Renal cortex interstitium (tissue), 11 donors: ENCODE measurements at regions not wholly inside any gene's neighbourhood (a gene's known extent, or its start where the extent isn't known, plus 50 kb on each side); places are given as distances from the start of the nearest gene placed in this dataset.

ENCODE experiments used
- DNase-seq, 11 donors: peaks; one replicate each; pipeline ENCODE4 v3.0.0-alpha.2; 2013; ENCODE audit warnings: low read depth in 9 of 11, low spot score in 4 of 11; ENCODE audit errors: extremely low read depth in 1 of 11

GRCh38 chr9:134553061-134553891 is 88.3 kb upstream of the COL5A1 start:
- DNase-seq, result no peak

- DNase-seq, result no peak
These were observed 87.6 kb upstream of the COL5A1 start for GRCh38 chr9:134553996-134554372.

GRCh38 chr9:134554373-134555093 is 87.1 kb upstream of the COL5A1 start:
- DNase-seq, result no peak

GRCh38 chr9:134555094-134555650 is 86.4 kb upstream of the COL5A1 start:
- no peak for DNase-seq

- peak in 1 of 11 donors; percentile 48 for DNase-seq
These were observed 85.0 kb upstream of the COL5A1 start for GRCh38 chr9:134556531-134557068.

- DNase-seq, result no peak
These were observed 84.3 kb upstream of the COL5A1 start for GRCh38 chr9:134557331-134557730.

- DNase-seq, result no peak
These were observed 83.3 kb upstream of the COL5A1 start for GRCh38 chr9:134558124-134558905.

- DNase-seq, result no peak
These were observed 82.6 kb upstream of the COL5A1 start for GRCh38 chr9:134559013-134559412.

- DNase-seq, result no peak
These were observed 81.4 kb upstream of the COL5A1 start for GRCh38 chr9:134560206-134560605.

GRCh38 chr9:134560654-134561053 is 80.9 kb upstream of the COL5A1 start:
- no peak for DNase-seq

GRCh38 chr9:134561427-134562145 is 80.0 kb upstream of the COL5A1 start:
- DNase-seq, result no peak

GRCh38 chr9:134562146-134562849 is 79.3 kb upstream of the COL5A1 start:
- no peak for DNase-seq

- DNase-seq, result no peak
These were observed 78.2 kb upstream of the COL5A1 start for GRCh38 chr9:134563397-134563796.

- no peak for DNase-seq
These were observed 77.0 kb upstream of the COL5A1 start for GRCh38 chr9:134564431-134565170.

GRCh38 chr9:134565316-134565915 is 76.2 kb upstream of the COL5A1 start:
- no peak for DNase-seq

- no peak for DNase-seq
These were observed 75.3 kb upstream of the COL5A1 start for GRCh38 chr9:134566196-134566847.
